GM21825 (cell line): ENCODE measurements at regions not wholly inside any gene's neighbourhood (a gene's known extent, or its start where the extent isn't known, plus 50 kb on each side); places are given as distances from the start of the nearest gene placed in this dataset.

Source experiments
- ATAC-seq: cut with Tn5 transposase; IDR thresholded peaks from one replicate; pipeline ENCODE4 v1.9.1; 2021; ENCODE audit warnings: mild to moderate bottlenecking, moderate library complexity; ENCODE audit not compliant: unreplicated experiment

DNA sequence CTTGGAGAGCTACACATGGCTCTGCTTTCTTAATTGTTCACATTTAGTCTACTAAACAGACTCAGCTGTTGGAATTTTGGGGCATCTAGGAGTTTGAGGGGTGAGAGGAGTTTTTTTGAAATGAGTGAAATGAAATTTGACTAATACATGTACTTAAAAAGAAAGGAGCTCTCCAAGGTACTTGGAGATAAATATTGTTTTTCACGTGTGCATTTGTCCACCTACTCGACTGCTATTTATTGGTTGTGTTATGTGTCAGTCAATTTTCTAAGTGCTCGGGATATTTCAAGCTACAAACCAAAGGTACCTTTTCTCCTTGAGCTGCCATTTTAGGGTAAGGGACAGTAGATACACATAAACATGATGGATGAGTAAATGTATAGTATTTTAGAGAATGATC lies 697.0 kb downstream of the LIG4 start:
- ATAC-seq, result no peak

DNA sequence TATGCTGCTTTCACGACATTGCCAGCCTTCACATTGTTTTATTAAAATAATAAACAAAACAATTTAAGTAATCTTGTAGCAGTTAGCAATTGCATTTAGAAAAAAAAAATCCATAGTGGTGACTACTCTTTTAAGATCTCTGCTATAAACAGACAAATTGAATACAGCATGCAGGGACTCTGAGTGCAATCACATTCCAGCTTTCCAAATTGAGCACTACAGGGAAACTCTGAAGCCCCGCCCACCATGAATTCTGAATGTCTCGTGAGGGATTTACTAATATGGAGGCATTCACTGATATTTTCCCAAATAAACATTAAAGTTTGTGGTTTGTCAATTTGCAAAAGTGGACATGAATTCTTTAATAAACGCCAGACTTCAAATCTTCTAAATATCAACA lies 698.8 kb downstream of the LIG4 start:
- no peak for ATAC-seq

DNA sequence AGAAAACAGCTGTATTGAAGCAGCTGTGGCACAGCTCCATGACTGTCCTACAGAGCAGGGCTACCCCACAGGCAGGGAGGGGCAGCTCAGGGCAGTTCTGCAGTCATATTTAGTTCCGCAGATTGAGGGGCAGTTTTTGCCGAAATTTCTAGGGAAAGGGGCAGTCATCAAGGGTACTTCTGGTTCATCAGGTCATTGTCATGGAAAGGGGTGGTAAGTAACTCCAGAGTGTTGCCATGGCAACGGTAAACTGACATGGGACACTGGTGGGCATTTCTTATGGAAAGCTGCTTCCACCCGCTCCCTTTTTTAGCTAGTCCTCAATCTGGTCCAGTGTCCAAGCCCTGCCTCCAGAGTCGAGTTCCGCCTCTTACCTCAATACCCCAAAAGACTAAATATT lies 702.8 kb downstream of the LIG4 start:
- no peak for ATAC-seq

DNA sequence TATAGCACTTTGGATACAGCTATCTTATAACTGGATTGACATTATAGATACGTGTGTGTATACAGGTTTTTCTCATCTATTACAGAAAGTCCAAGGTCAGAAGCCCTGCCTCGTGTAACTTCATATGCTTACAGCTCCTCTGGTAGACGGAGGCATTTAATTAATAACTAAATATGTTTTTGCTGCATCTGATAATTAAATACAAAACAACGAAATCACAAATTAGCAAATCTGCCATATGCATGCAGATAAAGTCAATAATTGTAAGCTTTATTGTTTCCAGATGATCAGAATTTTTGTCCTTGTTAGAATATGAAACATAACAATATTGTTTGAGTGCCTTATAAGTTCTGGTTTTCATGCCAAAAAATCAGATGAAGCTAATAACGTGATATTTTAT lies 717.7 kb downstream of the LIG4 start:
- no peak for ATAC-seq

DNA sequence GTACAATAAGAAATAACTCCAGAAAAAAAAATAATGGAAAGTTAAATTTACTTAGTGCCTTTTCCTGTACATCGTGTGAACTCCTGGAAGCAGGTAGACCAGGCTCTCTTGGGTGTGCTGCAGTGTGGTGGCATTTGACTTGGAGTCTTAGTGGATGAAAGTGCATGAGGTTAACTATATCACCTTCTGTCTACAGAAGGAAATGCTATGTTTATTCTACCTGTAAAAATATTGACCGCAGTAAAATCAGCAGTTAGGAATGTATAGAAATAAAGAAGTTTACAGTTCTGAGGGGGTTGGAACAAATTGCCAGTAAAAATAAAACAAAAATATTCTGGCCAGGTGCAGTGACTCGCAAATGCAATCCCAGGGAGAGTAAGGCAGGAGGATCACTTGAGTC lies 722.1 kb downstream of the LIG4 start:
- ATAC-seq, result no peak

DNA sequence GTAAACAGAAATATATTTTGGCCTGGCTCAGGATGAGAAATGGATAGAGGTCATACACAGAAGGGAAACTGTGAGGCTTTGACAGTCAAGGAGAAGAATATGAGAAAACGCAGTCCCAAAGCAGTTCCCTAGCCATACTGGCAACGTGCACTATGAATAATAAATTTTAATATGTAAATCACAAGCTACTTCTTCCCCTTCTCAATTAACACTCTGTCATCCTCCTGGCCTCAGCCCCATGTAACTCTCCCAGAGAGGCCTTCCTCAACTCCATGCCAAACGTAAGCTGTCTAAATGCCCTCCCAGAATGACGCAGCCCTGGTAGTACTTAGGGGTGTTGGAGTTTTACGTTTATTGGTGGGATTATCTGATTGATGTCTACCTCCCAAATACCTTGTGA lies 732.6 kb downstream of the LIG4 start:
- no peak for ATAC-seq

DNA sequence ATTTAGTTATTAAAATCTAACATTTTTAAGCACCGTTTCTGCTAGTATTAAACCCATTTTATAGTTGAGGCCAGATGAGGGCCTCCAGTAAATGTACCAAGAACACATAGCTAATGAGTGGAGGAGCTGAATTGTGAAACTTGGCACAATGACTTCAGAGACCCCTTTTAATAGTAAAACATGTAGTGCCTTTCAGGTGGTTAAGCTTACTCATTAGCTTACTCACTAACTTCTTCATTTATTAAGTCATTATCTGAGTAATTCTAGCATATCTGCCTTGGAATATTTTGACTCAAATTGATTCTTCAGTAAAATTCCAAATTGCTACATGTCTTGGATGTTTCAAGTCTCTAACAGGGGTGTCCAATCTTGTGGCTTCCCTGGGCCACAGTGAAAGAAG lies 735.2 kb downstream of the LIG4 start:
- no peak for ATAC-seq

DNA sequence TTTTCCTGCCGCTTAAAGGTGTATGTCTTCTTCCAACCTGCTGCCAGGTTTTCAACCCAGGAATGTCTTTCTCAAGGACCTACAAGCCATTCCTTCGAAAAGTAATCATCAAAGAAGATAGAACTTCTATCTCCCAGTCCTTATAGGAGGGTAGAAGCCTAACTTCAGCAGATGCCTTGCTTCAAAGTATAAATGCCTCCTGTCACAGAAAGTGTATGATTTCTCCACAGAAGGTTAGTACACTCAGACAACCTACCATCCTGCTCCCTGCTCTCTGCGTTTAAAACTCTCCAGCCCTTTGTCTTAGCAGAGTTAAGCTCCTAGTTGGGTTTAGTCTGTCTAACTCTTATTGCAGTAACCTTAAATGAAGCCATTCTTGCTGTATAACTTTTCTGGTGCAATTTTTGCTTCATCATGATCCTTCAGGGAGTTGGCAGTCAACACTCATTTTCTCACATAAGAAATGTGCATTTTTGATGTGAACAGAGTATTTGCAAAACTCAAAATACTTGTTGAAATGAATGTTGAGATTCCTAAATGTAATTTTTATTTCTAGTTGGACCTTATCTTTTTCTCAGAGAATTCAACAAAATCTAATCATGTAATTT lies 737.5 kb downstream of the LIG4 start:
- ATAC-seq, result no peak

DNA sequence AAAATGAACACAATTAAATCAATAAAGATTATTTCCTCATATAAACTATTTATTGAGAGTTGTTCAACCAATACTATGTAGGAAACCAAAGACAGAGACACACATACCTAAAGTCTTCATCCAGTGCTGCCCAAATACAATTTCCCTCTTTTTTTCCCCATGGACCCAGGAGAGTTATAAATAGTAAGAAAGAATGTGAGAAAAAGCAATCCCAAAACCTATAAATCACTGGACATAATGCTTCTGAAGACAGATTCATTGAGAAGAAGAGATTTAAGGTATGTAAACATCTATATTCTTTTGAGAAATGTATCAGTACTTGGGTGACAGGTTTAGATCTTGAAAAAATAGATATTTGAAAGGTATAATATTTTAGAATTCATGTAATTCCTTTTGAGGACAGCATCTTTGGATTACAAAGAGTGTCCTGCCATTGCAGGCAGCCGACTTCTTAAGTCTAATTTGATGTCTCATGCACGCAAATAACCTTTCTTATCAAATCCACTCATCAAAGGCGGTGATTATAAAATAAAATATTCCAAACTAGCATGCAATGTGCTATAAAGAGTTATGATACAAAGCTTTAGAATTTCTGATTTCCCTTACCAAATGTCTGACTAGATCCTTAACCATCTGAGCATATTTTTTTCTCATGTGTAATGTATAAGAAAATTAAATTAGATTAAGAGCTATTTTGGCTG lies 739.4 kb downstream of the LIG4 start:
- ATAC-seq, result no peak

DNA sequence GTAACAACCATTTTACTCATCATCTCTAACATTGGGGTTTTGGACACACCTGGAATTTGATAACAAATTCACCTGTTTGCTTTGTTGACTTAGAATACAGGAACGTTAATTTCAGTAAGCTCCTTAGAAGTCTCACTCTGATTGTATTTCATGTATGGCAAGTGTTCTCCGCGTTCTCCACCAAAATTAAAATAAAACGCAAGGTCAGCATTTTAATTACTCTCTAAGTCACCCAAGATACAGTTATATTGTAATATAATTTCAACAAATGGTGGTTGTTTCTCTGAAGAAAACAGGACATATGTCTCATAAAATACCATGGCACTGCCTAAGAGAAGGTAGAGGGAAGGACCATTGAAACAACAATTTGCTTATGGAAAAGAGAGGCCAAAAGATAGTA lies 742.1 kb downstream of the LIG4 start:
- ATAC-seq, result no peak

DNA sequence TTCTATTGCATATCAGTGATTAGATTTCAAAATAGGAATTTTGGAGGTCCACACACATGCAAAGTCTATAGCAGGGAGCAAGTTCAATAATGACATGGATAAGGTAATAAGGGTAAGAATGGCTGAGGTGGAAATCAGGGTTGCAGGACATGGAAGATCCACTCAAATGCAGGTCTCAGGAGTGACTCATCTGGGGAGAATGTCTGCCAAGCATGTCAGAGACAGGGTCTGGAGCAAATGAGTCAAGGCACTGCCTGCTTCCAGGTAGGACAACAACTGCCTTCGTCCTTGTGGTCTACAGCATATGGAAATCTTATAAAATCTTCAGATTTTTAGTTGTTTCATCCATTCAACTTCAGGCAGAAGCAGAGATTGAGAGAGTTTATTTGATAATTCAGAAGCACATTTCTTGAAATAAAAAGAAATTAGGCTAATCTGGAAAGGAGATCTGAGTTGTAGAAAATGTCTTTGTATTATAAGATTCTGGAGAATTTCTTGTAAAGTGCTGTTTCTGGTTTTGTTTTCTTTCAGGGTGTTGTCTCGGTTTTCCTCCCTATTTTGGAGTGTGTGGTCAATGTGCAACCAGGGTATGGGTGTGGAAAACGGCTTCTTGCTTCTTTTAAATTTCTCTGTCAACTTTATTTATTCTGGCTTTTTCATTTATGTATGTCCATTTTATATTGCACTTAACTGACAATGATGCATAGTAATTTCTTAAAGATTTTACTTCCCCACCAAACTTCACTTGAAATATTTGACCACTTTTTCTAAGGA lies 748.8 kb downstream of the LIG4 start:
- ATAC-seq, result no peak

DNA sequence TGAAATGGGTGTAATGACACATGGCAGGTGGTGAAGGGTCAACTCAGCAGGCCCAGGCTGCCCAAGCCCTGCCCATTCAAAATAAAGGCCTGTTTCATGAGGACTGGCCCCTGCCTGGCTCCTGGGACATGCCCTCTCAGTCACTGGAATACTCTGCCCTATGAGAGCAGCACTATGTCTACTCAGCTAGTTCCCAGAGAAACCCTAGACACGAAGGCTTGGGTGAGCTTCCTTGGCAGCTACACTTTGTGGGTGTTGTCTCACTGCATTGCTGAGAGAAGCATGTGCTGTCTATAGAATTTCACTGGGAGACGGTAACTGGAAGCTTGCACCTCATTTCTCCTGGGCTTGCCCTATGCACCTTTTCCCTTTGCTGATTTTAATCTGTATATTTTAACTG lies 752.8 kb downstream of the LIG4 start:
- ATAC-seq, result no peak

DNA sequence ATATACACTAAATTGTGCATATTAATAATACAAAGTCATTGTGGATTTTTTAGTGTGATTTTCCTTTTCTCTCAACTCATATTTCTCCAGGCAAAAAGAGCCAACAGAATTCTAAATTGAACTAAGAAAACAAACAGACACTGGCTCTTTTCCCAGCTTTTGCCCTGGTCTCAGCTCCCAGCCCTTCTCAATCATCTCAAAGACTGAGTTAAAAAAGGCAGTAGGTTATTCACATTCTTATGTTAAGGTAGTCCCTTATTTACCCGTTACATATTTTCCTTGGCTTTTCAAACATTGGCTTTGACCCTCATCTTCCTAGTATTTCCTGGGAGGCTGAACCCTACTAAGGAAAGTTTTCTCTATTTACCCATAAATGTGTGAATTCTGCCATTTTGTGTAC lies 753.6 kb downstream of the LIG4 start:
- no peak for ATAC-seq

DNA sequence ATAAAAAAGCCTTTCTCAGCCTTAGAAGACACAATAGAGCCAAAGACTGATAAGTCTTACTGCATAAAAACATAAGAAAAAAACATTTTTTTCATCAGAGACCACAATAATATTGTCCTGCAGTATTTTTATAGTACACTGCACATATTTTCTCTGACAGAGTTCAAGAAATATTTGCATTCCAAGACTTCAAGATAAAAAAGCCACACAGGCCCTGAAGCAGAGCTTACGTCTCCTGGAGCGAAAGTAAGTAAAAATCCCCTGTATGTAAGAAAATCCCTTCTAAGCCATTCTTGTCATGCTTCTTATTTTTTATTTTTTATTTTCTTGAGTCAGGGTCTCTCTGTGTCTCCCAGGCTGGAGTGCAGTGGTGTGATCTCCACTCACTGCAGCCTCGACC lies 755.9 kb downstream of the LIG4 start:
- no peak for ATAC-seq

DNA sequence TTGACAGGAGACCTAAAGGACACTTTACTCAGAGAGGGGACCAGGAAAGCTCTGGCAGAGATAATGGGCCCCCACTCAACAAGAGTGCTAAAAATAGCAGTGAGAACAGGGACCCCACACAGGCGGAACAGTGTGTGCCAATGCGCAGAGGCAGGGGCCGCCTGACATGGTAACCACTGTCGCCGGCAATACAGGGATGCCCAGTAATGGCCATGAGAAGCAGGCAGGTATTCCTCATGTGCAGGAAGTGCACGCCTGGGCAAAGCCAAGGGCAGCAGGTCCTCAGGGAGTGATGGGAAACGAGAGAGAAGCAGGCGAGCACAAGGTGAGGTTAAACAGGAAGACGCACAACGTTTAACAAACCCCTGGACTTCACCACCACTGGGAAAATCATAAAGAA lies 757.1 kb downstream of the LIG4 start:
- no peak for ATAC-seq

DNA sequence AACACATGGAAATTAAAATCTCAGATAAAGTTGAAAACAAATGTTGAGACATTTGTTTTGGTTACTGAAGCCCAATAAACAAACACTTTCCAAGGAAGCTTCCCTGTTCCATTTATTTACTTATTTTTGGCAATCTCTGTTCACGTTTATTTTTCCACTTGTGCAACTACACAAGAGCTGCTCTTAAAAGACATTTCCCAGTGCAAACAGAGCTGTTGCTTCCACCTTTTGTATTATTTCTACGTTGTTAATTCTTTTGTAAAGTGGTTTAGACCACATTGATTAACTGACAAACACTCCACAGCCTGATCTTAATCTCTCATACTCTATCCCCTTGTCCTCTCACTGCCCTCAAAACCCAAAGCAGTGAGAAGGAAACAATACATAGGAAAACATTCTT lies 757.6 kb downstream of the LIG4 start:
- no peak for ATAC-seq

DNA sequence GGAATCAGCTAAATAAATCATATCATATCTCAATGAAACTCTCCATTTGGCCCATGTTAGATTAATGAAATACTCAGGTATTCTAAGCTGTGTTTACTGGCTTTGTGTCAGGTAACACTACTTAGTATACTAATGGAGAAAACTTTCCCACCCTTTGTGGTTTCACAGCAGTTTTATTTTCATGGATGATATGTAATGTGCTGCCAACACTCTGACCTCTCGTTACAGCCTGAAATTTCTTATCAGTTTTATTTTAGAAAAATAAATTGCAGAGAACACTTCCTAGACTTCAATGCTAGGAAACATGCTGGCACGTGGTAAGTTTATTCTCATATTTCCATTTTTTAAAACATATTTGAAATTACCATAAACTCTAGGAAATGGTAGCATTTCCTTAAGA lies 758.9 kb downstream of the LIG4 start:
- no peak for ATAC-seq

DNA sequence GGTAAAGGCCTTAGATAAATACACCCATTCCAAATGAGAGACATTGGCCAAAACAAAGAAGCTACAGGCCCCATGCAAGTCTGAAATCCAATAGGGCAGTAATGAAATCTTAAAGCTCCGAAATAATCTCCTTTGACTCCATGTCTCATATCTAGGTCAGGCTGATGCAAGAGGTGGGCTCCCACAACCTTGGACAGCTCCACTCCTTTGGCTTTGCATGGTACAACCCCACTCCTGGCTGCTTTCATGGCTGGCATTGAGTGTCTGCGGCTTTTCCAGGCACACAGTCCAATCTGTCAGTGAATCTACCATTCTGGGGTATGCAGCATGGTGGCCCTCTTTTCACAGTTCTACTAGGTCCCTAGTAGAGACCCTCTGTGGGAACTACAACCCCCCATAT lies 762.5 kb downstream of the LIG4 start:
- ATAC-seq, result no peak

DNA sequence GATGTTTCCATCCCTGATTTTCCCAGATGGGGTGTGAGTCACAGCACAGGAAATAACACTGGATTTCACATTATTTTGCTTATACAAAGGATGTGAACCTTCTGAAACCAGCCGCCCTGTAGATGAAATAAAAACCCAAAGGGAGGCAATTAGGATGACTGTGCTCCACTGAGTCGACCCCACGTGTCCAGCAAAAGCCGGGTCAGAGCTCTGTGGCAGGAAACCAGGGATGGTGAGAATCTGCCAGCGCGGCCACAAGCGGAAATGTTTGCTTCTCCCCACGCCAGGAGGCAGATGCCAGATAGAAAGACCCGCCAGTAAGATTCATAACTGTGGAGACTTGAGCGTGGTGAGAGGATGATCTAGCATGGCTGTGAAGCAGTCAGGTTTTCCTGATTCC lies 764.4 kb downstream of the LIG4 start:
- no peak for ATAC-seq

DNA sequence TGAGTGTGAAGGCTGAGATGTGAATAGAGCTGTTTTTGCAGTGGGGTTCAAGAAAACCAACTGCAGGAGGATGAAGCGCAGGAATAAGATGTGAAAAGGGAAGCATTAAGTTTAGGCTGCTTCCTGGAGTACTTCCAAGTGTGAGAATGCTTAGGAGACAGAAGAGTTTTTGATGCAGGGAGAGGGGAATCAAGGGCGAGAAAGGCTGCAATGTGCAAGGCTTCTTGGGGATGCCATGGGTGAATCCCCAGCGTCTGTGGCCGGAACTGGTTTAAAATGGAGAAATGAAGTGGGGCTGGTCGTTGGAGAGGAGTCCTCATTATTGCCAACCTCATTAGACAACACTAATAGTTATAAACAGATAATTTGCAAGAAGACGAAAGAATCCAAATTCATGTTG lies 764.9 kb downstream of the LIG4 start:
- ATAC-seq, result no peak

DNA sequence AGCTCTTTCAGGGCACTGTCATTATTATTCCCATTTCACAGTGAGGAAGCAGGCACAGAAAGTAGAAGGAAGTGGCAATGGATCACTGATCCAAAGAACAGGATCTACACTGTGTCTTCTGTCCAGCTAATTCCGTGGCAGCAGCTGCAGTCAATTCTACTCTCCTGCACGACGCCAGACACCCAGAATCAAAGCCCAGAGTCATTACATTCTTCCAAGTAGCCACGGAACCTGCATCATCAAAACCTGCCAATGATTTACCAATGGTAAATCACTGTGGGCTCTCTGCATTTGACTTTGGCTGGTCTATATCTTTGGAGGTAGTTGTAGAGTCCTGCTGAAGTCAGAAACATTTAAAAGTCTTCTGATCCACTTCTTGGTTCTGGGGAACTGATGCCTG lies 767.7 kb downstream of the LIG4 start:
- ATAC-seq, result no peak

DNA sequence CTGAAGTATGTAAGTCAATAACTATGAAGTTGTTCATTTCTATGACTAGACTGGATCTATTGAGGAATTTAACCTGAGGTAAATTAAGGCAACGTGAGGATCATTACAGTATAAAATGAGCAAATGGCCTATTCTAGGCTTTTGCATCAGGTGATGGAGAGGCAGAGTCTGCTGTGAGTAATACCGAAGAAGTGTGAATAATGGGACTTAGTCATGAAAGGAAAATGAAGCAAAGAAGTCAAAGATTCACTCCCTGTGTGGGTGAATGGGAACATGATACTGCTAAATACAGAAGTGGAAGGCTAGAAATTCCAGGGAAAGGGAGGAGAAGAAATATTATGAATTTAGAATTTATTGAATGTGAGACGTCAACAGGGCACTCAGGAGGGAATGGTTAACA lies 774.1 kb downstream of the LIG4 start:
- no peak for ATAC-seq
